ENCODE measurements at regions not wholly inside any gene's neighbourhood (a gene's known extent, or its start where the extent isn't known, plus 50 kb on each side); places are given as distances from the start of the nearest gene placed in this dataset.

- H3K4me1 ChIP-seq, result peaks cover 0 to 16% (median 12%) of the 10 kb centered on the region in 4 donors
- 29% methylated on average over 1 of the region's 1 CpG for WGBS
- intact Hi-C loops (cut with DNase I), result no loop called here
Measured at GRCh38 chr1:178625695-178626094, 99.3 kb upstream of the RALGPS2 start.

GRCh38 chr1:178627037-178627436 is 98.0 kb upstream of the RALGPS2 start:
- no peaks in the 10 kb centered on the region for H3K27me3 ChIP-seq
- intact Hi-C loops (cut with DNase I), result no loop called here
- no peak overlapping the region for H3K27ac ChIP-seq (replicated peaks in 1 of 4)
- no peaks in the 10 kb centered on the region for H3K36me3 ChIP-seq
- H3K4me1 ChIP-seq, result peaks cover 0 to 16% (median 12%) of the 10 kb centered on the region in 4 donors
- no peak for TF ChIP-seq POLR2A (IDR thresholded peaks at IDR 0.05; ENCODE audit: low read depth)
- H3K9me3 ChIP-seq, result no peaks in the 10 kb centered on the region
- WGBS, result 92% methylated on average over 2 of the region's 2 CpGs
- H3K4me3 ChIP-seq, result no peak overlapping the region
- DNase-seq (ENCODE audit: extremely low spot score), result no peak

More at GRCh38 chr1:178625695-178626094, 99.3 kb upstream of the RALGPS2 start:
- no peak for DNase-seq (ENCODE audit: extremely low spot score)
- H3K27me3 ChIP-seq, result no peaks in the 10 kb centered on the region
- no peak overlapping the region for H3K27ac ChIP-seq (replicated peaks in 1 of 4)
- no peaks in the 10 kb centered on the region for H3K36me3 ChIP-seq
- TF ChIP-seq CTCF (IDR thresholded peaks at IDR 0.05), result no peak
- TF ChIP-seq EP300 (IDR thresholded peaks at IDR 0.05), result no peak
- TF ChIP-seq POLR2A (IDR thresholded peaks at IDR 0.05; ENCODE audit: low read depth), result no peak
- TF ChIP-seq POLR2AphosphoS5 (IDR thresholded peaks at IDR 0.05), result no peak
- no peak overlapping the region for H3K4me3 ChIP-seq
- H3K9me3 ChIP-seq, result no peaks in the 10 kb centered on the region

- Histone ChIP-seq H3K9me3 (no peaks in the 10 kb centered on the region), H3K27ac (replicated peaks in 1 of 4) (peak overlapping the region in 1 of 4 donors; percentile 37), H3K27me3 (no peaks in the 10 kb centered on the region), H3K4me1 (peaks cover 0 to 24% (median 16%) of the 10 kb centered on the region in 4 donors), H3K4me3 (no peak overlapping the region), H3K36me3 (no peaks in the 10 kb centered on the region)
- WGBS, result 86% methylated on average over 2 of the region's 2 CpGs
- DNase-seq (ENCODE audit: extremely low spot score), result no peak
- intact Hi-C loops (cut with DNase I), result no loop called here
- TF ChIP-seq POLR2A (IDR thresholded peaks at IDR 0.05; ENCODE audit: low read depth) (no peak), CTCF (IDR thresholded peaks at IDR 0.05) (no peak), POLR2AphosphoS5 (IDR thresholded peaks at IDR 0.05) (no peak), EP300 (IDR thresholded peaks at IDR 0.05) (no peak)
Measured at GRCh38 chr1:178628637-178629251, 96.3 kb upstream of the RALGPS2 start.

GRCh38 chr1:178629252-178630154 is 95.5 kb upstream of the RALGPS2 start:
- intact Hi-C loops (cut with DNase I), result no loop called here
- Histone ChIP-seq H3K4me1 (peaks cover 0 to 24% (median 16%) of the 10 kb centered on the region in 4 donors), H3K27me3 (no peaks in the 10 kb centered on the region), H3K27ac (replicated peaks in 1 of 4) (peak overlapping the region in 1 of 4 donors; percentile 37), H3K4me3 (no peak overlapping the region), H3K9me3 (no peaks in the 10 kb centered on the region), H3K36me3 (no peaks in the 10 kb centered on the region)
- WGBS, result 72% methylated on average over 6 of the region's 6 CpGs
- DNase-seq (ENCODE audit: extremely low spot score), result no peak
- TF ChIP-seq POLR2AphosphoS5 (IDR thresholded peaks at IDR 0.05) (no peak), POLR2A (IDR thresholded peaks at IDR 0.05; ENCODE audit: low read depth) (no peak), EP300 (IDR thresholded peaks at IDR 0.05) (no peak), CTCF (IDR thresholded peaks at IDR 0.05) (no peak)

GRCh38 chr1:178630417-178630816 is 94.6 kb upstream of the RALGPS2 start:
- no peak overlapping the region for H3K4me3 ChIP-seq
- intact Hi-C loops (cut with DNase I), result no loop called here
- H3K9me3 ChIP-seq, result no peaks in the 10 kb centered on the region
- no peak overlapping the region for H3K27ac ChIP-seq (replicated peaks in 1 of 4)
- H3K4me1 ChIP-seq, result peaks cover 0 to 22% (median 12%) of the 10 kb centered on the region in 4 donors
- TF ChIP-seq POLR2A (IDR thresholded peaks at IDR 0.05; ENCODE audit: low read depth) (no peak), POLR2AphosphoS5 (IDR thresholded peaks at IDR 0.05) (no peak), EP300 (IDR thresholded peaks at IDR 0.05) (no peak), CTCF (IDR thresholded peaks at IDR 0.05) (no peak)
- no peak for DNase-seq (ENCODE audit: extremely low spot score)
- no peaks in the 10 kb centered on the region for H3K36me3 ChIP-seq
- no peaks in the 10 kb centered on the region for H3K27me3 ChIP-seq

Measured in esophagus muscularis mucosa (tissue), 4 donors.